Lower lobe of right lung (tissue), 2 donors: ENCODE measurements at regions not wholly inside any gene's neighbourhood (a gene's known extent, or its start where the extent isn't known, plus 50 kb on each side); places are given as distances from the start of the nearest gene placed in this dataset.
A peak's percentile ranks its signal among the peaks of the same experiment; 100 is the strongest.

ENCODE experiments used
- ATAC-seq, 2 donors: fragments of 200-7000 bp; cut with Tn5 transposase; one replicate each; pipeline ENCODE4 v1.9.1; 2020 to 2022; ENCODE audit warnings: mild to moderate bottlenecking in 2 of 2, moderate library complexity in 2 of 2
- DNase-seq: peaks from one replicate; pipeline ENCODE4 v3.0.0-alpha.2; 2020
- H3K27ac ChIP-seq: fragments of 200-600 bp; one replicate; pipeline ENCODE4 v1.8.0; 2022
- H3K27me3 ChIP-seq: fragments of 200-600 bp; one replicate; pipeline ENCODE4 v1.8.0; 2022; ENCODE audit warnings: low read depth
- H3K36me3 ChIP-seq: fragments of 200-600 bp; one replicate; pipeline ENCODE4 v1.8.0; 2022; ENCODE audit warnings: mild to moderate bottlenecking
- H3K4me1 ChIP-seq: fragments of 200-600 bp; one replicate; pipeline ENCODE4 v1.8.0; 2022
- H3K4me3 ChIP-seq: fragments of 200-600 bp; one replicate; pipeline ENCODE4 v1.8.0; 2022; ENCODE audit warnings: mild to moderate bottlenecking
- H3K9me3 ChIP-seq: fragments of 200-600 bp; one replicate; pipeline ENCODE4 v1.8.0; 2022
- intact Hi-C: fragments of 100-400 bp; cut with DNase I; formaldehyde crosslinking; loops from one replicate; pipeline ENCODE4 v1.11.0; 2022
- TF ChIP-seq, protein P1 (sequence below): fragments of 200-600 bp; IDR thresholded peaks from one replicate; pipeline ENCODE4 v1.8.0; 2022; ENCODE audit warnings: antibody characterized with exemption, mild to moderate bottlenecking
- donor health status: DM: no; HTN: yes; CAD: no; lungs with severe emphysema.

- no peak for DNase-seq
- intact Hi-C loops = no loop called here
- Histone ChIP-seq H3K4me3 (no peak overlapping the region), H3K9me3 (no peaks in the 10 kb centered on the region), H3K4me1 (peaks cover 29% of the 10 kb centered on the region), H3K27me3 (no peaks in the 10 kb centered on the region), H3K36me3 (no peaks in the 10 kb centered on the region), H3K27ac (no peak overlapping the region)
- TF ChIP-seq, protein P1, sequence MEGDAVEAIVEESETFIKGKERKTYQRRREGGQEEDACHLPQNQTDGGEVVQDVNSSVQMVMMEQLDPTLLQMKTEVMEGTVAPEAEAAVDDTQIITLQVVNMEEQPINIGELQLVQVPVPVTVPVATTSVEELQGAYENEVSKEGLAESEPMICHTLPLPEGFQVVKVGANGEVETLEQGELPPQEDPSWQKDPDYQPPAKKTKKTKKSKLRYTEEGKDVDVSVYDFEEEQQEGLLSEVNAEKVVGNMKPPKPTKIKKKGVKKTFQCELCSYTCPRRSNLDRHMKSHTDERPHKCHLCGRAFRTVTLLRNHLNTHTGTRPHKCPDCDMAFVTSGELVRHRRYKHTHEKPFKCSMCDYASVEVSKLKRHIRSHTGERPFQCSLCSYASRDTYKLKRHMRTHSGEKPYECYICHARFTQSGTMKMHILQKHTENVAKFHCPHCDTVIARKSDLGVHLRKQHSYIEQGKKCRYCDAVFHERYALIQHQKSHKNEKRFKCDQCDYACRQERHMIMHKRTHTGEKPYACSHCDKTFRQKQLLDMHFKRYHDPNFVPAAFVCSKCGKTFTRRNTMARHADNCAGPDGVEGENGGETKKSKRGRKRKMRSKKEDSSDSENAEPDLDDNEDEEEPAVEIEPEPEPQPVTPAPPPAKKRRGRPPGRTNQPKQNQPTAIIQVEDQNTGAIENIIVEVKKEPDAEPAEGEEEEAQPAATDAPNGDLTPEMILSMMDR = no peak
- no peak for ATAC-seq
Measured at GRCh38 chr3:30439451-30440053, 166.8 kb upstream of the TGFBR2 start.

- TF ChIP-seq, protein P1 = no peak
- Histone ChIP-seq H3K4me1 (peaks cover 29% of the 10 kb centered on the region), H3K36me3 (no peaks in the 10 kb centered on the region), H3K27me3 (no peaks in the 10 kb centered on the region), H3K4me3 (no peak overlapping the region), H3K27ac (no peak overlapping the region), H3K9me3 (no peaks in the 10 kb centered on the region)
- no peak for DNase-seq
- peak; percentile 52 to 72 for ATAC-seq
- intact Hi-C loops = no loop called here
Measured at GRCh38 chr3:30440147-30440604, 166.2 kb upstream of the TGFBR2 start.

DNA sequence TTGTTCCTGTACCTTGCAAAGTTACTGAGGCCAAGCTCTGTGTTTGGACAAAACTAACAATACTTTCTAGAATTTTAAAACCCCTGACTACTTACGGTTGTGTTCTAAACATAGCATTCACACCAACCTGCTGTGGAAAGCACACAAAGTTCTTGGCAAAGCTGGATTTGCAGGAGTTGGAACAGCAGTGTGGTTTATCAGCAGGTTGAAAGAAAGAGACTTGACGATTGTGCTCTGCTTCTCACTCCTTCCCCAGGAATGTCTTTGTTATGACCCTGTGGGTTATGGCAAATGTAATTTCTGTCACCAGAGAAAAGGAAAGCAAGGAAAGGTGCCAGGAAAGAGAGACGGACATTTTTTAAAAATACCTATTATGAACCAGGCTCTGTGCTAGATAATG, 165.5 kb upstream of the TGFBR2 start:
- Histone ChIP-seq H3K4me3 (no peak overlapping the region), H3K36me3 (no peaks in the 10 kb centered on the region), H3K27ac (no peak overlapping the region), H3K9me3 (no peaks in the 10 kb centered on the region), H3K27me3 (no peaks in the 10 kb centered on the region), H3K4me1 (peaks cover 29% of the 10 kb centered on the region)
- intact Hi-C loops = no loop called here
- DNase-seq = no peak
- peak; percentile 48 to 59 for ATAC-seq
- TF ChIP-seq, protein P1 = no peak

DNA sequence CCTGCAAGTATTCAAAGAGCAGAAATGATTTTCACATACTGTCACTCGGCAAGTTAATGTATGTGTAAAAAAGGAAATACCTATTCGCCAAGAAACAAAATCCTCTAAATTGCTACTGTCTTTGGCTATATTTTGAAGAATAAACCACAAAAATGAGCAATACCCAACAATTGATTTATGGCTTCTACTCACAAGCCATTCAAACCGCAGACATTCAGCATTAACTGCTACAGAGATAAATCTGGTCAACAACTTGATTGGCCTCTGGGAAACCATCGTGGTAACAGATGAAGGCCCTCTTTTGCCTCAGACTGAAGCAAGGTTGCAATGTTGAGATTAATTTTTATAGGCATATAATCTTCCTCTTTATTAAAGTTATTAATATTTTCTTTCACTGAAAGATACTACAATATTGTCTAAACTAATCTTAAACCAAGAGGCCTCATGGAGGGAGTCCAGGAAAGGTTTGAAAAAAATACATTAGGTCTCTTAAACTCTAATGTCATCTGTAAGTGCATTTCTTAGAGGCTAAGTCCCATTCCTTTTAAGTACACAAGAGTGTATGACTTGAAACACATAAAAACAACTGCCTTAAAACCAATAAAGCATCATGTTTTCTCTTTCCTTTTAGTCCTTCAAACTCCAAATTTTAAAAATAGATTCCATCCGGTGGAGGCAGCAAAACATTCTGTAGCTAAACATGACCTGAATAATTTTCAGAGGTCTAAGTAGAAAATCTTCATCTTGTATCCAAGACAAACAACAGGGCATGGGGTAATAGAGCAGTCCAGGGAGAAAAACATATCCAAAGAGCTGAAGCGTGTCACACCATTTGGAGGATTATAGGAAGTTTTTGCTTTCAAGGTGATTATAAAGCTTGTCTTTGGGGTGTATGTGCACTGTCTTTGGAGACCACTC, 162.4 kb upstream of the TGFBR2 start:
- intact Hi-C loops = no loop called here
- DNase-seq (no peak), ATAC-seq (no peak)
- TF ChIP-seq, protein P1 = no peak
- no peak overlapping the region for H3K27ac ChIP-seq
- H3K27me3 ChIP-seq = no peaks in the 10 kb centered on the region
- H3K4me1 ChIP-seq = peaks cover 5% of the 10 kb centered on the region
- H3K36me3 ChIP-seq = no peaks in the 10 kb centered on the region
- H3K9me3 ChIP-seq = no peaks in the 10 kb centered on the region
- H3K4me3 ChIP-seq = no peak overlapping the region

- H3K9me3 ChIP-seq = no peaks in the 10 kb centered on the region
- no peak for ATAC-seq
- DNase-seq = no peak
- H3K36me3 ChIP-seq = no peaks in the 10 kb centered on the region
- TF ChIP-seq, protein P1 = no peak
- no peak overlapping the region for H3K4me3 ChIP-seq
- intact Hi-C loops = no loop called here
- H3K27me3 ChIP-seq = no peaks in the 10 kb centered on the region
- H3K4me1 ChIP-seq = peaks cover 7% of the 10 kb centered on the region
- H3K27ac ChIP-seq = no peak overlapping the region
Measured at GRCh38 chr3:30448450-30449289, 157.7 kb upstream of the TGFBR2 start.
